GM18517 (cell line): ENCODE measurements at regions not wholly inside any gene's neighbourhood (a gene's known extent, or its start where the extent isn't known, plus 50 kb on each side); places are given as distances from the start of the nearest gene placed in this dataset.
A peak's percentile ranks its signal among the peaks of the same experiment; 100 is the strongest.

ENCODE experiments used
- ATAC-seq: cut with Tn5 transposase; IDR thresholded peaks from one replicate; pipeline ENCODE4 v1.9.1; 2021; ENCODE audit warnings: mild to moderate bottlenecking, moderate library complexity; ENCODE audit not compliant: unreplicated experiment

GRCh38 chr12:39127401-39127800 is 222.0 kb upstream of the CPNE8 start:
- ATAC-seq, result no peak

GRCh38 chr12:39125566-39125965 is 220.2 kb upstream of the CPNE8 start:
- no peak for ATAC-seq

DNA sequence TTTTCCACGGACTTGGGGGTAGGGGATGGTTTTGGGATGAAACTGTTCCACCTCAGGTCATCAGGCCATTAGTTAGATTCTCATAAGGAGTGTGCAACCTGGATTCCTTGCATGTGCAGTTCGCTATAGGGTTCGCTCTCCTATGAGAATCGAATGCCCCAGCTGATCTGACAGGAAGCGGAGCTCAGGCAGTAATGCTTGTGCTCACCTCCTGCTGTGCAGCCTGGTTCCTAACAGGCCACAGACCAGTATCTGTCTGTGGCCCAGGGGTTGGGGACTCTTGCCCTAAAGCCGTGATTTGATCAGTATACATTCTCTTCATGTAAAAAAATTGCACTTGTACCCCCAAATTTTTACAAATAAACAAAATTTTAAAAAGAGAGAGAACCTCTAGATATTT is 219.4 kb upstream of the CPNE8 start:
- ATAC-seq, result no peak

GRCh38 chr12:39123580-39124253 is 218.3 kb upstream of the CPNE8 start:
- ATAC-seq, result no peak

DNA sequence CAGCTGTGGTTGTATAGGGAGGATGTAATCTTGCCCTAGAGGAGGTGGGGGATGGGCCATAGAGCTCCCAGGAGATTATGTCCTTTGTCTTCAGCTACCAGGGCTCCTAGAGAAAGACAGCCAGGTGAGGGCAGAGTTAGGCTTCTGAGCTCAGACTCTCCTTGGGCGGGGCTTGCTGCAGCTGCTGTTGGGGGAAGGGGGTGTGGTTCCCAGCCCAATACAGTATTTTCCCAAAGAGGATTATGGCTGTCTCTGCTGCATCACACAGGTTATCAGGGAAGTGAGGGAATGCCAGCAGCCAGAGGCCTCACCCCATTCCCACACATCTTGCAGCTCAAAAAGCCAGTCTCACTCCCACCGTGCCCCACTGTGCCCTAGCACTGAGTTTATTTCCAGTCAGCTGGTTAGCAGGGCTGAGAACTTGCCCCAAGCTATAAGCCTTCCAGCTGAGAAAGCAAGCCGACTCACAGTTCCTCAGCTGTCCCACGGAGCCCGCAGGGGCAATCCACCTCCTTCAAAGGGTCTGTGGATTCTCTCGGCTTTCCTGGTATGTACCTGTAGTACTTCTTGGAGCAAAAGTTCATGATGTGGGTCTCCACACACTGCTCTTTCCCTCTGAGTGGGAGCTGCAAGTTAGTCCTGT is 217.3 kb upstream of the CPNE8 start:
- no peak for ATAC-seq

DNA sequence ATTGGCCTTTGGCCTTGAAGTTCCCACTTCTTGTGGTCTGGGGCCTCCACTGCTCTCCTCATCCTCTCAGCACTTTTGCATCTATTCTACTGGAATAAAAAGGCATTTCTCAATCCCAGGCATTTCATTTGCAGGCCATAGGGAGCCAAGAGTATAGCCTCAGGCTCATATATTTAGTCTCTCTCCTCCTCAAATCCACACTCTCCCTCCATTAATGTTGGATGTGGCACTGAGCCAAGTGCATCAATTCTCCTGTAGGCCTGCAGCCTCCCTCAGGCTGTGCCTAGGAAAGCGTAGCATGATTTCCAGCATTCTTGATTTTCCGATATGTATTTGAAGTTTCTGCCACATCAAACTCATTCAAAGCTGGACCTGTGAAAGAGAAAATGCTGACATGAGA is 211.5 kb upstream of the CPNE8 start:
- no peak for ATAC-seq

GRCh38 chr12:39112064-39112463 is 206.7 kb upstream of the CPNE8 start:
- ATAC-seq, result no peak

DNA sequence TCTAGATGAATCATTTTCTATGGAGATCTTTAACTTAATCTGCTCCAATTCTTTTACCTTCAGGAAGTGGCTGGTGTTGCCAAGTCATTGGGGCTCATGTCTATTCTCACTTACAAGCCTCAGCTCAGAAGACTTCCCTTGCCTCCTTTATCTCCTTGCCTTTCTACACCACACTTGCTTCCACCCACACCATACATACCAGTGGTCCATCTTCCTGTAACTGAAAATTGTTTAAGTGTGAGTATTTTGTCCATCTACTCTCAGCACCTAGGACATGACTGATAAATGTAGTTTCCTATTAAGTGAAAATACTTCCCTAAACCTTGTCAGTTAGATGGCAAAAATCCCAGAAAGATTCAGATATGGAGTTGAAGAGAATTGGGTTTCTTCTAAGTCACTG is 199.7 kb upstream of the CPNE8 start:
- ATAC-seq, result no peak

DNA sequence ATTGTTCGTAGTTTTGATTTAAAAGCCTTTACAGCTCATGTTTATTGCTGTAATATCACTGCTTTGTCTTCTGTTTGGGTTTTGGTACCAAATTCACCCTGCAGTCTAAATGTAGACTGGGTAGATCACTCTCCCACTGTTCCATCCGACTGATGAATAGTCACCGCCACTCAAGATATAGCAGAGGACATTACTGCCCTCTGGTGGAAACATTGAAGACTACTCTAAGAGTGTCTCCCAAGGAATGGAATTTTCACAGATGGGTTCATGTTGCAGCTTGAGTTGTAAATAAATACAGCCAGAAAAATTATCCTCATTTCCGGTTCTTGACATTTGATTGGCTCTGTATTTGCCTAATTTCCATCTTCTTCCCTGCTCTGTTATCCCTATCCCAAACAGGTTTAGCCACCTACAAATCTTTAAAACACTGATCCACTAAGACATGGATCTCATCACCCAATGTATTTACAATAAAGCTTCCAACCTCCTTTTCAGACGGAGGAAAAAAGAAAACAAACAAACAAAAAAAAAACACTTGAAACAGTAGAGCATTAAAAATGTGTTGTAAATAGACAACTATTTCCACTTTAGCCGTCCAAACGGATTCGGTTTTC is 198.3 kb upstream of the CPNE8 start:
- peak; percentile 95 for ATAC-seq

GRCh38 chr12:39102474-39103209 is 197.3 kb upstream of the CPNE8 start:
- no peak for ATAC-seq

- no peak for ATAC-seq
Measured at GRCh38 chr12:39095636-39096330, 190.4 kb upstream of the CPNE8 start.

GRCh38 chr12:39081910-39082309 is 176.5 kb upstream of the CPNE8 start:
- no peak for ATAC-seq

GRCh38 chr12:39077226-39077625 is 171.8 kb upstream of the CPNE8 start:
- no peak for ATAC-seq

GRCh38 chr12:39074063-39074462 is 168.7 kb upstream of the CPNE8 start:
- ATAC-seq, result no peak

DNA sequence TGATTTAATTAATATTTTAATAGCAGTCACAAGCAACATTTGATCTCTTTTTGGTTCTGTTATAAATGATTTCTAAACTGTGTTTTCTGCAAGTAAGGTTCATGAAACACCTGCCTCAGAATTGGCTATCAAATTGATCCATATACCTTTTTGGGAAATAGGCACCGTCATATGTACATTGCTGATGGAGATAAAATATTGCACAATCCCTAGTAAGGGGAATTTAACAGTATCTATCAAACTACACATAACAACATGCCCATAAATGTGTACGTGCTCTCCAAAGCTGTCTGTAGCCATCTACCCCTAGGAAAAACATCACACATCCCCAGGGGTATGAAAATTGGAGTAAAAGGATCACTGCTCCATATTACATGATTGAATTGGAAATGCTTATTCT is 167.3 kb upstream of the CPNE8 start:
- ATAC-seq, result no peak

- no peak for ATAC-seq
Measured at GRCh38 chr12:39071611-39072010, 166.2 kb upstream of the CPNE8 start.

GRCh38 chr12:39070775-39071174 is 165.4 kb upstream of the CPNE8 start:
- no peak for ATAC-seq

DNA sequence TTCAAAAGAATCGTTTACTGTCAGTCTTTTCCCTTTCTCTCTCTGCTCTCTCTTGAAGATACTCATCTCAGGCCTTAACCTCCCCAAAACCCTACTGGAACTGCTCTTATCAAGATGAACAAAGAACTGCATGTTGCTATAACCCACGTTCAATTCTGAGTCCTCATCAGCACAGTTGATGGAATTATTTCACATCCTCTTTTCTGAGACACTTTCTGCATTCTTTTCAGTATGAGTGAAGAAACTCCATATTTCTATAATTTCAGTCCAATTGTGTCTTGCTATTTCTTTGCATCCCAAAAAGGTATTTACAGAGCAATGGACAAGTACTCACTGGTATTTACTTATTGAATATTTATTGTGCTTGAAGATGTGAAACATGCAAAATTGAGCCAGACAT is 160.1 kb upstream of the CPNE8 start:
- ATAC-seq, result no peak

DNA sequence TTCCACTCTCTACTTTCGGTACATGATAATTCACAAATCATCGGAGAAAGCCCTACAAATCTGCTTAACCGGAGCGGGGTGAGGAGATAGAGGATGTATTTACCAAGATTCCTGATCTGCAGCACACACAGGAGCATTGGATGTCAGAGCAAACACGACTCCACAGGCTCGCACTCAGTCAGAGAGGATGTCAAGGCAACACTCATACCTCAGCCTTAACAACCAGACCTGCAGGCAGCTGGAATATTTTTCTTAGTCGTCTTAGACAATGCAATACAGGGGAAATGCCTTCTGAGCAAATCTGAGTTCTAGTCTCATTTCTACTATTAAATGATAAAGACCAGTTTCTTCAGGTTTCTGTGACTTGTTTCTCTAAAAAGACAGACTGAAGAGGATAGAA is 159.3 kb upstream of the CPNE8 start:
- ATAC-seq, result no peak

- no peak for ATAC-seq
Measured at GRCh38 chr12:39062266-39062996, 157.0 kb upstream of the CPNE8 start.

DNA sequence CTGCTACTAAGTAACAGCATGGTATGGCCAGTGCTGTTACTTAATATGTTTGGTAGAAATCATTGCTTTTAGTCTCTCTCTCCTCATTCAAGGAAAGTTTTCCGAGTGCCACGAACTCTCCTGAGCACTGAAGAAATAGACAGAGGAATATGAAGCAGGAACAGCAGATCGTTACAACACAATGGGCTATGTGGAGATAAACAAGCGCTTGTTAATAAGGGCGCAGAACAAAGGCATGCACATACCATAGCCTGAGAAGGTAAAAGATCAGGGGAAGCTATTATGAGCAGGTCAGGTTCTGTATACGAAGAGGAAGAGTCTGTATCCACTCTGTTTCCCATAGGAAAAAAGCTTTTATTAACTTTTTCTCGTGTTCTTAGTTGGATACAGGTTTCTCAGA is 156.2 kb upstream of the CPNE8 start:
- ATAC-seq, result no peak
